Esophagus squamous epithelium (tissue), 4 donors: ENCODE measurements at regions not wholly inside any gene's neighbourhood (a gene's known extent, or its start where the extent isn't known, plus 50 kb on each side); places are given as distances from the start of the nearest gene placed in this dataset.

Experiments
- POLR2A ChIP-seq, 4 donors: fragments of 450-650 bp; IDR thresholded peaks; one replicate each; pipeline ENCODE4 v1.6.1; 2017; ENCODE audit warnings: antibody characterized with exemption in 4 of 4, mild to moderate bottlenecking in 4 of 4, moderate library complexity in 3 of 4
- TF ChIP-seq, protein P1 (sequence below), 6 experiments: fragments of 450-650 bp in 4 of 6; fragments of 200-600 bp in 2 of 6; sonication (generic) in 2 of 6; IDR thresholded peaks; one replicate each; pipeline ENCODE4 v1.5.1; 2016 to 2019; ENCODE audit warnings: antibody characterized with exemption in 6 of 6, mild to moderate bottlenecking in 4 of 6, moderate library complexity in 4 of 6

DNA sequence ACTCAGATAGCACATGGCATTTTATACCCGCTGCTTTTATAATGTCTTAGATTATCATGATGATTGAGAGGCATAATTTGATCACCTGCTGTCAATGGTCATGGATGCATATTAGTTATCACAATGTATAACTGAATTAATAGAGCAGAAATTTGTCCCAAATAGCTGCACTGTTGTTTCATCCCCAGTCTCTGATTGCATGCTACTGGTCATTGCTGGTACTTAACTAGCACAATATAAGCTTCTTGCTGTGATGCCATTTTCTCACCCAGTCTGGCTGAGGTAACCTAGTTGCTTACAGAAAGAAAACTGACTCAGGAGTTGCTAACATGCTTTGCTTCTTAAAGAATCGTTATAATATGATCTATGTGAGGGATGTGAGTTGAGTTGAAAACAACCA lies 76.8 kb upstream of the PLEKHA5 start:
- no peak for TF ChIP-seq POLR2A (IDR thresholded peaks at IDR 0.05)
- TF ChIP-seq, protein P1, sequence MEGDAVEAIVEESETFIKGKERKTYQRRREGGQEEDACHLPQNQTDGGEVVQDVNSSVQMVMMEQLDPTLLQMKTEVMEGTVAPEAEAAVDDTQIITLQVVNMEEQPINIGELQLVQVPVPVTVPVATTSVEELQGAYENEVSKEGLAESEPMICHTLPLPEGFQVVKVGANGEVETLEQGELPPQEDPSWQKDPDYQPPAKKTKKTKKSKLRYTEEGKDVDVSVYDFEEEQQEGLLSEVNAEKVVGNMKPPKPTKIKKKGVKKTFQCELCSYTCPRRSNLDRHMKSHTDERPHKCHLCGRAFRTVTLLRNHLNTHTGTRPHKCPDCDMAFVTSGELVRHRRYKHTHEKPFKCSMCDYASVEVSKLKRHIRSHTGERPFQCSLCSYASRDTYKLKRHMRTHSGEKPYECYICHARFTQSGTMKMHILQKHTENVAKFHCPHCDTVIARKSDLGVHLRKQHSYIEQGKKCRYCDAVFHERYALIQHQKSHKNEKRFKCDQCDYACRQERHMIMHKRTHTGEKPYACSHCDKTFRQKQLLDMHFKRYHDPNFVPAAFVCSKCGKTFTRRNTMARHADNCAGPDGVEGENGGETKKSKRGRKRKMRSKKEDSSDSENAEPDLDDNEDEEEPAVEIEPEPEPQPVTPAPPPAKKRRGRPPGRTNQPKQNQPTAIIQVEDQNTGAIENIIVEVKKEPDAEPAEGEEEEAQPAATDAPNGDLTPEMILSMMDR (IDR thresholded peaks at IDR 0.05), result no peak
